MM.1S (cell line): ENCODE measurements at regions not wholly inside any gene's neighbourhood (a gene's known extent, or its start where the extent isn't known, plus 50 kb on each side); places are given as distances from the start of the nearest gene placed in this dataset.
A peak's percentile ranks its signal among the peaks of the same experiment; 100 is the strongest.

Source experiments
- EZH2phosphoT487 ChIP-seq: fragments of 300-600 bp; sonication (generic); IDR thresholded peaks from 2 replicates; pipeline ENCODE4 v1.6.1; 2018; ENCODE audit warnings: antibody characterized with exemption, low read length
- TF ChIP-seq, protein P1 (sequence below): fragments of 300-600 bp; sonication (generic); IDR thresholded peaks from 2 replicates; pipeline ENCODE4 v1.5.1; 2016; ENCODE audit warnings: antibody characterized with exemption, low read length, mixed read lengths

DNA sequence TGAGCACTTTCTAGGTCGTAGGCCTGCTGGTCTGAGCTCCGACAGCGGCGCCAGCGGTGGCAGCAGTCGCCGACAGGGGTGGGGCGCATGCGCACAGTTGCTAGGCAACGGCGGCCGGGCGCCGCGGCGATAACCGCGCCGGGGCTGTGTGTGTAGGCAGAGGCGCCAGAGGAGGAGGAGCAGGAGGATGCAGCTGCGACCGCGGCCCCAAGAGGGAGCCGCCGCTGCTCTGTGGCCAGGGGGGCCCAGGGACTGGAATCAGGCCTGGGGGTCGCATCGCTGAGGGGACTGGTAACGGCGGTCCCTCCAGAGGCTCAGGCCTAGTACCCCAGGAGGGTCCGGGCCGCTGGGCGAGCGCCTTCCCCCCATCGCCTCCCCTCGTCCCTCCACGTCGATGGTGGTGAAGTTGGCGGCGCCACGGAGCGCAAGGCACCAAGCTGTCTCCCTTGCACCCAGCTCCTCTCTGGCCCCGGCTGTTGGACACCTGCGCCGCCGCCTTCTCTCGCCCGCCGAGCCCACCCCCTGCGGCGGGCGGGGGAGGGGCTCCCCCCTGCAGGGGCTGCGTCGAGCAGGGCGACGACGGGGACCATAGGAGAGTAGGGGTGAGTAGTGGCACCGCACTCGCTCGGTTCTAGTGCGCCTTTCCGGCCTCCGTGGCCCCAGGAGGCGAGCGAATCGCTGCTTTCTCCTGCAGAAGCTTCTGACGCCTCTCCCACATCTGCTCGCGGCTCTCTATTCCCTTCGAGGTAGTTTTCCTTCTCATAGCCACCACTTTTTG, 58.6 kb upstream of the ZC4H2 start, which contains the start of gene ZC3H12B:
- TF ChIP-seq, protein P1, sequence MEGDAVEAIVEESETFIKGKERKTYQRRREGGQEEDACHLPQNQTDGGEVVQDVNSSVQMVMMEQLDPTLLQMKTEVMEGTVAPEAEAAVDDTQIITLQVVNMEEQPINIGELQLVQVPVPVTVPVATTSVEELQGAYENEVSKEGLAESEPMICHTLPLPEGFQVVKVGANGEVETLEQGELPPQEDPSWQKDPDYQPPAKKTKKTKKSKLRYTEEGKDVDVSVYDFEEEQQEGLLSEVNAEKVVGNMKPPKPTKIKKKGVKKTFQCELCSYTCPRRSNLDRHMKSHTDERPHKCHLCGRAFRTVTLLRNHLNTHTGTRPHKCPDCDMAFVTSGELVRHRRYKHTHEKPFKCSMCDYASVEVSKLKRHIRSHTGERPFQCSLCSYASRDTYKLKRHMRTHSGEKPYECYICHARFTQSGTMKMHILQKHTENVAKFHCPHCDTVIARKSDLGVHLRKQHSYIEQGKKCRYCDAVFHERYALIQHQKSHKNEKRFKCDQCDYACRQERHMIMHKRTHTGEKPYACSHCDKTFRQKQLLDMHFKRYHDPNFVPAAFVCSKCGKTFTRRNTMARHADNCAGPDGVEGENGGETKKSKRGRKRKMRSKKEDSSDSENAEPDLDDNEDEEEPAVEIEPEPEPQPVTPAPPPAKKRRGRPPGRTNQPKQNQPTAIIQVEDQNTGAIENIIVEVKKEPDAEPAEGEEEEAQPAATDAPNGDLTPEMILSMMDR, result peak; percentile 51
- TF ChIP-seq EZH2phosphoT487, result no peak
